ENCODE measurements at regions not wholly inside any gene's neighbourhood (a gene's known extent, or its start where the extent isn't known, plus 50 kb on each side); places are given as distances from the start of the nearest gene placed in this dataset.

DNA sequence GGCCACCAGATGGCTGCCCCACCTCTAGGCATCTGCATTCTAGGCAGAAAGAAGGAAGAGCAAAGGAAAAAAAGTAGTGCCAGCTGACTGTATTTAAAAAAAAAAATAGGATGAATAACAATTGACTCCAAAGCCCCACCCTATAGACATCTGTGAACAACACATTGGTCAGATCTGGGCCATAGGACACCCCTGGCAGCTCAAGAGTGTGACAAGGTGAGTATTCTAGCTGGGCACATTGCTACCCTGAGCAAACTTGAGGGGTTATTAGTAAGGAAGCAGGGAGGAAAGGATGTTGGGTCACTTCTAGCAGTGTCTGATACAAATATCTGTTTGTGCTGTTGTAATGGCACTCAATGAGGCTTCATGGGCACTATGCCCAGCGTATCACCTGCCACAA, 58.6 kb upstream of the NPAS2 start:
- no peak for TF ChIP-seq CTCF (IDR thresholded peaks at IDR 0.05 in 2 of 3, conservative IDR thresholded peaks at IDR 0.05 in 1 of 3; ENCODE audit: control insufficient read depth in 2 of 3, extremely low read depth in 1 of 3, insufficient read depth in 1 of 3, low read depth in 3 of 3, low read length in 3 of 3)
- WGBS (ENCODE audit: insufficient coverage, insufficient replicate concordance, low lambda C conversion rate, missing lambda C conversion rate) = 27% methylated on average over 1 of the region's 1 CpG
- H3K36me3 ChIP-seq (ENCODE audit: control insufficient read depth in 2 of 2, insufficient read depth in 2 of 2, low read length in 1 of 2) = no peaks in the 10 kb centered on the region
- H3K27me3 ChIP-seq (replicated peaks in 1 of 2; ENCODE audit: control insufficient read depth in 2 of 2, insufficient read depth in 2 of 2, low read length in 1 of 2) = no peaks in the 10 kb centered on the region
- intact Hi-C loops (cut with micrococcal nuclease; ENCODE audit: unreplicated experiment) = no loop called here
- H3K27ac ChIP-seq (ENCODE audit: control insufficient read depth, insufficient read depth) = no peak overlapping the region
- in situ Hi-C loops (cut with MboI) = no loop called here
- POLR2A ChIA-PET = no interaction called here
- RAD21 ChIA-PET (ENCODE audit: unreplicated experiment) = no interaction called here
- no peaks in the 10 kb centered on the region for H3K4me1 ChIP-seq (ENCODE audit: control insufficient read depth, insufficient read depth, low read length)
- FAIRE-seq (no peak), ATAC-seq (no peak), DNase-seq (ENCODE audit: low read depth, low spot score) (no peak)
- no peaks in the 10 kb centered on the region for H4K20me1 ChIP-seq (ENCODE audit: control insufficient read depth, insufficient read depth)
- H3K79me2 ChIP-seq (ENCODE audit: control insufficient read depth, insufficient read depth, low read length) = no peaks in the 10 kb centered on the region
- no peak overlapping the region for H3K9ac ChIP-seq (ENCODE audit: control insufficient read depth, insufficient read depth, low read length)
- H3K9me3 ChIP-seq (replicated peaks; ENCODE audit: control insufficient read depth, insufficient read depth, low read length) = no peaks in the 10 kb centered on the region
- BruUV-seq (replicated peaks) = no TSS peak
- CTCF ChIA-PET = no interaction called here
- no peak overlapping the region for H3K4me3 ChIP-seq
- SMC1A ChIA-PET (ENCODE audit: uncharacterized antibody, unreplicated experiment) = no interaction called here
- no peak overlapping the region for H2AFZ ChIP-seq (ENCODE audit: control insufficient read depth, low read depth, low read length)
- H3K4me2 ChIP-seq (ENCODE audit: control insufficient read depth, insufficient read depth) = no peak overlapping the region

DNA sequence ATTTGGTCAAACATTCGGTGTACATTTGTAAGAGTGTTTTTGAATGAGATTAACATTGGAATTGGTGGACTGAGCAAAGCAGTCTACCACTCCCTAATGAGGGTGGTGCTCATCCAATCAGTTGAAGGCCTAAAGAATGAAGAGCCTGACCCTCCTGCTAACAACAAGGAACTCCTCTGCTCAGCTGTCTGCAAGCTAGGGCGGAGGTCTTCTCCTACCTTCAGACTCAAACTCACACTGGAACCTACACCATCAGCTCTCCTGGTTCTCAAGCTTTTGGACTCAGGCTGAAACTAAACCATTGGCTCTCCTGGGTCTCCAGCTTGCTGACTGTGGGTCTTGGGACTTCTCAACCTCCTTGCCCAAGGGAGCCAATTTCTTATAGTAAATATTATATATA, 55.5 kb upstream of the NPAS2 start:
- Histone ChIP-seq H3K9me3 (replicated peaks; ENCODE audit: control insufficient read depth, insufficient read depth, low read length) (no peaks in the 10 kb centered on the region), H4K20me1 (ENCODE audit: control insufficient read depth, insufficient read depth) (no peaks in the 10 kb centered on the region), H3K4me1 (ENCODE audit: control insufficient read depth, insufficient read depth, low read length) (no peaks in the 10 kb centered on the region), H3K9ac (ENCODE audit: control insufficient read depth, insufficient read depth, low read length) (no peak overlapping the region), H3K4me2 (ENCODE audit: control insufficient read depth, insufficient read depth) (no peak overlapping the region), H3K27me3 (replicated peaks in 1 of 2; ENCODE audit: control insufficient read depth in 2 of 2, insufficient read depth in 2 of 2, low read length in 1 of 2) (peaks cover 0 to 2% of the 10 kb centered on the region in 2 experiments; a peak in 1 of 4 replicates), H3K36me3 (ENCODE audit: control insufficient read depth in 2 of 2, insufficient read depth in 2 of 2, low read length in 1 of 2) (no peaks in the 10 kb centered on the region), H3K27ac (ENCODE audit: control insufficient read depth, insufficient read depth) (no peak overlapping the region), H3K79me2 (ENCODE audit: control insufficient read depth, insufficient read depth, low read length) (no peaks in the 10 kb centered on the region), H2AFZ (ENCODE audit: control insufficient read depth, low read depth, low read length) (no peak overlapping the region), H3K4me3 (no peak overlapping the region)
- SMC1A ChIA-PET (ENCODE audit: uncharacterized antibody, unreplicated experiment) = no interaction called here
- RAD21 ChIA-PET (ENCODE audit: unreplicated experiment) = no interaction called here
- no TSS peak for BruUV-seq (replicated peaks)
- CTCF ChIA-PET = no interaction called here
- FAIRE-seq (no peak), ATAC-seq (no peak), DNase-seq (ENCODE audit: low read depth, low spot score) (no peak)
- intact Hi-C loops (cut with micrococcal nuclease; ENCODE audit: unreplicated experiment) = no loop called here
- POLR2A ChIA-PET = no interaction called here
- WGBS (ENCODE audit: insufficient coverage, insufficient replicate concordance, low lambda C conversion rate, missing lambda C conversion rate) = 23% methylated on average over 2 of the region's 2 CpGs
- in situ Hi-C loops (cut with MboI) = no loop called here
- TF ChIP-seq ZNF687 (IDR thresholded peaks at IDR 0.05) (no peak), NKRF (conservative IDR thresholded peaks at IDR 0.05) (no peak), NRF1 (conservative IDR thresholded peaks at IDR 0.05; ENCODE audit: low read depth, low read length) (no peak), NFXL1 (IDR thresholded peaks at IDR 0.05; ENCODE audit: borderline replicate concordance) (no peak), ETV6 (conservative IDR thresholded peaks at IDR 0.05 in 1 of 2, IDR thresholded peaks at IDR 0.05 in 1 of 2; ENCODE audit: borderline replicate concordance in 1 of 2, low read depth in 1 of 2) (no peak), CHD1 (IDR thresholded peaks at IDR 0.05; ENCODE audit: low read depth, low read length) (no peak), SMC3 (IDR thresholded peaks at IDR 0.05; ENCODE audit: borderline replicate concordance, low read length) (no peak), POLR2AphosphoS2 (IDR thresholded peaks at IDR 0.05; ENCODE audit: low read depth, low read length) (no peak), GABPA (IDR thresholded peaks at IDR 0.05; ENCODE audit: low read depth) (no peak)

Data from GM12878 (cell line).